GM12878 (cell line): ENCODE measurements at regions not wholly inside any gene's neighbourhood (a gene's known extent, or its start where the extent isn't known, plus 50 kb on each side); places are given as distances from the start of the nearest gene placed in this dataset.
A peak's percentile ranks its signal among the peaks of the same experiment; 100 is the strongest.

Experiments used
- BRCA1 ChIP-seq: IDR thresholded peaks from 2 replicates; pipeline ENCODE4 v1.6.1; 2011; ENCODE audit warnings: low read depth, low read length, improper control_type of control experiment
- CBFB ChIP-seq: IDR thresholded peaks from 2 replicates; pipeline ENCODE4 v1.6.1; 2016; ENCODE audit warnings: antibody characterized with exemption, low read depth
- CHD2 ChIP-seq: IDR thresholded peaks from 2 replicates; pipeline ENCODE4 v1.6.1; 2011; ENCODE audit warnings: low read depth, low read length, improper control_type of control experiment, borderline replicate concordance
- E2F4 ChIP-seq: IDR thresholded peaks from 2 replicates; pipeline ENCODE4 v1.6.1; 2012; ENCODE audit warnings: low read depth, low read length, improper control_type of control experiment
- ETV6 ChIP-seq, 2 experiments: fragments of 450-650 bp in 1 of 2; IDR thresholded peaks in 1 of 2; conservative IDR thresholded peaks in 1 of 2; 2 replicates each; pipeline ENCODE4 v1.6.1; 2014; ENCODE audit warnings: antibody characterized with exemption in 1 of 2, borderline replicate concordance in 1 of 2, low read depth in 1 of 2, mild to moderate bottlenecking in 1 of 2, moderate library complexity in 1 of 2
- FOS ChIP-seq: IDR thresholded peaks from 3 replicates; pipeline ENCODE4 v1.6.1; 2011; ENCODE audit warnings: borderline replicate concordance; ENCODE audit not compliant: insufficient read length; ENCODE audit errors: extremely low read depth
- HDAC6 ChIP-seq: fragments of 200-600 bp; sonication (generic); IDR thresholded peaks from one replicate; pipeline ENCODE4 v1.8.0; 2017; ENCODE audit warnings: antibody characterized with exemption; ENCODE audit not compliant: unreplicated experiment
- HDGF ChIP-seq: fragments of 450-650 bp; IDR thresholded peaks from 2 replicates; pipeline ENCODE4 v1.6.1; 2016; ENCODE audit warnings: antibody characterized with exemption
- JUND ChIP-seq: IDR thresholded peaks from 2 replicates; pipeline ENCODE4 v1.6.1; 2012; ENCODE audit warnings: low read depth, mild to moderate bottlenecking, low read length, improper control_type of control experiment, moderate library complexity
- KAT2A ChIP-seq: conservative IDR thresholded peaks from 2 replicates; pipeline ENCODE4 v1.6.1; 2011; ENCODE audit warnings: low read depth, low read length; ENCODE audit not compliant: control insufficient read depth
- MTA2 ChIP-seq: fragments of 450-650 bp; IDR thresholded peaks from 2 replicates; pipeline ENCODE4 v1.6.1; 2016; ENCODE audit warnings: low read depth, mild to moderate bottlenecking, moderate library complexity
- NBN ChIP-seq: fragments of 450-650 bp; IDR thresholded peaks from 2 replicates; pipeline ENCODE4 v1.6.1; 2016
- NFIC ChIP-seq: IDR thresholded peaks from 2 replicates; pipeline ENCODE4 v1.6.1; 2012; ENCODE audit warnings: low read depth, mild to moderate bottlenecking, inconsistent platforms, low read length, moderate library complexity
- NFYA ChIP-seq: IDR thresholded peaks from 2 replicates; pipeline ENCODE4 v1.6.1; 2011; ENCODE audit warnings: low read depth, mild to moderate bottlenecking, low read length, improper control_type of control experiment, borderline replicate concordance
- NR2F1 ChIP-seq: fragments of 450-650 bp; conservative IDR thresholded peaks from 2 replicates; pipeline ENCODE4 v1.6.1; 2017; ENCODE audit warnings: mild to moderate bottlenecking
- PAX5 ChIP-seq: IDR thresholded peaks from 2 replicates; pipeline ENCODE4 v1.6.1; 2011; ENCODE audit warnings: low read depth, low read length, borderline replicate concordance
- PRDM15 ChIP-seq: fragments of 450-650 bp; formaldehyde crosslinking; IDR thresholded peaks from 2 replicates; pipeline ENCODE4 v1.4.0; 2020; ENCODE audit warnings: mild to moderate bottlenecking, moderate library complexity
- RAD51 ChIP-seq: fragments of 450-650 bp; IDR thresholded peaks from 2 replicates; pipeline ENCODE4 v1.6.1; 2016; ENCODE audit warnings: moderate library complexity, mild to moderate bottlenecking, inconsistent platforms
- RCOR1 ChIP-seq: conservative IDR thresholded peaks from 2 replicates; pipeline ENCODE4 v1.6.1; 2012; ENCODE audit warnings: low read depth, low read length, improper control_type of control experiment
- RFX5 ChIP-seq: IDR thresholded peaks from 2 replicates; pipeline ENCODE4 v1.6.1; 2011; ENCODE audit warnings: low read depth, low read length, improper control_type of control experiment
- SKIL ChIP-seq: fragments of 450-650 bp; IDR thresholded peaks from 2 replicates; pipeline ENCODE4 v1.6.1; 2017; ENCODE audit warnings: mild to moderate bottlenecking, low read depth, inconsistent platforms; ENCODE audit not compliant: poor library complexity, severe bottlenecking
- SMARCA5 ChIP-seq: fragments of 450-650 bp; IDR thresholded peaks from 2 replicates; pipeline ENCODE4 v1.6.1; 2017; ENCODE audit warnings: mild to moderate bottlenecking
- SREBF1 ChIP-seq: IDR thresholded peaks from 2 replicates; pipeline ENCODE4 v1.6.1; 2012; ENCODE audit warnings: mild to moderate bottlenecking, low read length
- STAT1 ChIP-seq: fragments of 450-650 bp; conservative IDR thresholded peaks from 2 replicates; pipeline ENCODE4 v1.6.1; 2014; ENCODE audit warnings: antibody characterized with exemption, mild to moderate bottlenecking
- TAF1 ChIP-seq: IDR thresholded peaks from 2 replicates; pipeline ENCODE4 v1.6.1; 2011; ENCODE audit warnings: mild to moderate bottlenecking, low read depth, low read length, borderline replicate concordance
- TBL1XR1 ChIP-seq: IDR thresholded peaks from 2 replicates; pipeline ENCODE4 v1.6.1; 2012; ENCODE audit warnings: low read depth, low read length, improper control_type of control experiment
- TCF12 ChIP-seq: IDR thresholded peaks from 2 replicates; pipeline ENCODE4 v1.6.1; 2011; ENCODE audit warnings: low read depth, mild to moderate bottlenecking, low read length
- TCF7 ChIP-seq: IDR thresholded peaks from 2 replicates; pipeline ENCODE4 v1.6.1; 2014; ENCODE audit warnings: antibody characterized with exemption, borderline replicate concordance
- ZNF384 ChIP-seq: IDR thresholded peaks from 2 replicates; pipeline ENCODE4 v1.6.1; 2012; ENCODE audit warnings: low read depth, mild to moderate bottlenecking, low read length, improper control_type of control experiment, borderline replicate concordance

GRCh38 chr15:56786966-56787365, 53.7 kb upstream of the ZNF280D start (continued):
- TF ChIP-seq TCF12: no peak
- TF ChIP-seq NBN: no peak
- TF ChIP-seq TCF7: peak; percentile 81
- no peak for TF ChIP-seq NFYA
- peak in 1 of 2 experiments; percentile 81; a peak in 2 of 4 replicates for TF ChIP-seq ETV6 (conservative IDR thresholded peaks at IDR 0.05 in 1 of 2, IDR thresholded peaks at IDR 0.05 in 1 of 2; ENCODE audit: borderline replicate concordance in 1 of 2, low read depth in 1 of 2)
- peak; percentile 57; the same call in 1 of the 2 replicates for TF ChIP-seq SMARCA5
- no peak for TF ChIP-seq RCOR1
- TF ChIP-seq NFIC: peak; percentile 88
- no peak for TF ChIP-seq NR2F1
- no peak for TF ChIP-seq HDAC6
- no peak for TF ChIP-seq ZNF384
- no peak for TF ChIP-seq HDGF
- TF ChIP-seq FOS: no peak
- peak; percentile 75 for TF ChIP-seq SKIL
- TF ChIP-seq E2F4: no peak
- no peak for TF ChIP-seq PRDM15 (CRISPR knock-in tag)
- no peak for TF ChIP-seq TAF1
- TF ChIP-seq CHD2: no peak
- TF ChIP-seq RFX5: no peak
- TF ChIP-seq BRCA1: no peak
- no peak for TF ChIP-seq SREBF1
- no peak for TF ChIP-seq TBL1XR1
- TF ChIP-seq KAT2A: no peak
- TF ChIP-seq JUND: peak; percentile 87
- peak; percentile 66; the same call in 1 of the 2 replicates for TF ChIP-seq MTA2
- peak; percentile 67; the same call in 1 of the 2 replicates for TF ChIP-seq CBFB
- no peak for TF ChIP-seq STAT1
- TF ChIP-seq RAD51: no peak
- no peak for TF ChIP-seq PAX5
